ENCODE measurements at regions not wholly inside any gene's neighbourhood (a gene's known extent, or its start where the extent isn't known, plus 50 kb on each side); places are given as distances from the start of the nearest gene placed in this dataset.
"Not testable (repeated sequence)": the region's sequence is repeated elsewhere in the genome, so short reads cannot be mapped to it uniquely, and the experiment has no call there.

GRCh38 chr7:72266-73057, 119.9 kb upstream of the FAM20C start:
- H3K4me3 ChIP-seq (IDR thresholded peaks at IDR 0.05; ENCODE audit: insufficient read depth, low read depth, low read length); H3K9ac ChIP-seq; H3K4me1 ChIP-seq (ENCODE audit: low read depth, poor library complexity, severe bottlenecking); H2AFZ ChIP-seq (ENCODE audit: low read depth); H4K20me1 ChIP-seq (ENCODE audit: insufficient read depth); H3K36me3 ChIP-seq (ENCODE audit: insufficient read depth); H3K79me2 ChIP-seq (ENCODE audit: insufficient read depth, low read depth); H3K27ac ChIP-seq; H3K4me2 ChIP-seq: not testable (repeated sequence)
- H3K27me3 ChIP-seq (ENCODE audit: insufficient read depth, low read depth) = peaks cover 12% of the 10 kb centered on the region; the same call in 1 of the 2 replicates

GRCh38 chr7:73058-73331, 119.4 kb upstream of the FAM20C start:
- H3K27me3 ChIP-seq (ENCODE audit: insufficient read depth, low read depth) = peaks cover 11% of the 10 kb centered on the region; the same call in 1 of the 2 replicates
- not testable (repeated sequence) for H4K20me1 ChIP-seq (ENCODE audit: insufficient read depth); H3K27ac ChIP-seq; H3K4me1 ChIP-seq (ENCODE audit: low read depth, poor library complexity, severe bottlenecking); H3K9ac ChIP-seq; H3K36me3 ChIP-seq (ENCODE audit: insufficient read depth); H3K4me2 ChIP-seq; H2AFZ ChIP-seq (ENCODE audit: low read depth); H3K4me3 ChIP-seq (IDR thresholded peaks at IDR 0.05; ENCODE audit: insufficient read depth, low read depth, low read length); H3K79me2 ChIP-seq (ENCODE audit: insufficient read depth, low read depth)

GRCh38 chr7:74008-74540, 118.3 kb upstream of the FAM20C start:
- not testable (repeated sequence) for H4K20me1 ChIP-seq (ENCODE audit: insufficient read depth); H3K36me3 ChIP-seq (ENCODE audit: insufficient read depth); H3K27me3 ChIP-seq (ENCODE audit: insufficient read depth, low read depth); H3K79me2 ChIP-seq (ENCODE audit: insufficient read depth, low read depth); H3K9ac ChIP-seq; H2AFZ ChIP-seq (ENCODE audit: low read depth); H3K4me3 ChIP-seq (IDR thresholded peaks at IDR 0.05; ENCODE audit: insufficient read depth, low read depth, low read length); H3K27ac ChIP-seq; H3K4me2 ChIP-seq; H3K4me1 ChIP-seq (ENCODE audit: low read depth, poor library complexity, severe bottlenecking)

GRCh38 chr7:75511-75910, 116.9 kb upstream of the FAM20C start:
- not testable (repeated sequence) for H3K27me3 ChIP-seq (ENCODE audit: insufficient read depth, low read depth); H3K4me1 ChIP-seq (ENCODE audit: low read depth, poor library complexity, severe bottlenecking); H3K9ac ChIP-seq; H3K4me2 ChIP-seq; H4K20me1 ChIP-seq (ENCODE audit: insufficient read depth); H3K27ac ChIP-seq; H2AFZ ChIP-seq (ENCODE audit: low read depth); H3K4me3 ChIP-seq (IDR thresholded peaks at IDR 0.05; ENCODE audit: insufficient read depth, low read depth, low read length); H3K36me3 ChIP-seq (ENCODE audit: insufficient read depth); H3K79me2 ChIP-seq (ENCODE audit: insufficient read depth, low read depth)

- H3K36me3 ChIP-seq (ENCODE audit: insufficient read depth); H3K4me2 ChIP-seq; H3K4me1 ChIP-seq (ENCODE audit: low read depth, poor library complexity, severe bottlenecking); H3K9ac ChIP-seq; H2AFZ ChIP-seq (ENCODE audit: low read depth); H4K20me1 ChIP-seq (ENCODE audit: insufficient read depth); H3K4me3 ChIP-seq (IDR thresholded peaks at IDR 0.05; ENCODE audit: insufficient read depth, low read depth, low read length); H3K27me3 ChIP-seq (ENCODE audit: insufficient read depth, low read depth); H3K79me2 ChIP-seq (ENCODE audit: insufficient read depth, low read depth); H3K27ac ChIP-seq: not testable (repeated sequence)
Observed at GRCh38 chr7:76202-76601, 116.2 kb upstream of the FAM20C start.

- not testable (repeated sequence) for H3K79me2 ChIP-seq (ENCODE audit: insufficient read depth, low read depth); H2AFZ ChIP-seq (ENCODE audit: low read depth); H3K9ac ChIP-seq; H3K27ac ChIP-seq; H3K36me3 ChIP-seq (ENCODE audit: insufficient read depth); H3K4me1 ChIP-seq (ENCODE audit: low read depth, poor library complexity, severe bottlenecking); H4K20me1 ChIP-seq (ENCODE audit: insufficient read depth); H3K4me3 ChIP-seq (IDR thresholded peaks at IDR 0.05; ENCODE audit: insufficient read depth, low read depth, low read length); H3K4me2 ChIP-seq
- peaks cover 12% of the 10 kb centered on the region; the same call in 1 of the 2 replicates for H3K27me3 ChIP-seq (ENCODE audit: insufficient read depth, low read depth)
Observed at GRCh38 chr7:76829-77395, 115.5 kb upstream of the FAM20C start.

- H3K9ac ChIP-seq; H3K4me3 ChIP-seq (IDR thresholded peaks at IDR 0.05; ENCODE audit: insufficient read depth, low read depth, low read length); H2AFZ ChIP-seq (ENCODE audit: low read depth); H4K20me1 ChIP-seq (ENCODE audit: insufficient read depth); H3K4me2 ChIP-seq; H3K79me2 ChIP-seq (ENCODE audit: insufficient read depth, low read depth); H3K4me1 ChIP-seq (ENCODE audit: low read depth, poor library complexity, severe bottlenecking); H3K36me3 ChIP-seq (ENCODE audit: insufficient read depth); H3K27ac ChIP-seq: not testable (repeated sequence)
- peaks cover 15% of the 10 kb centered on the region; the same call in 1 of the 2 replicates for H3K27me3 ChIP-seq (ENCODE audit: insufficient read depth, low read depth)
Observed at GRCh38 chr7:78862-79261, 113.5 kb upstream of the FAM20C start.

GRCh38 chr7:79400-80055, 112.8 kb upstream of the FAM20C start:
- H3K4me3 ChIP-seq (IDR thresholded peaks at IDR 0.05; ENCODE audit: insufficient read depth, low read depth, low read length); H4K20me1 ChIP-seq (ENCODE audit: insufficient read depth); H3K4me1 ChIP-seq (ENCODE audit: low read depth, poor library complexity, severe bottlenecking); H3K79me2 ChIP-seq (ENCODE audit: insufficient read depth, low read depth); H3K9ac ChIP-seq; H3K27ac ChIP-seq; H3K4me2 ChIP-seq; H3K36me3 ChIP-seq (ENCODE audit: insufficient read depth); H2AFZ ChIP-seq (ENCODE audit: low read depth): not testable (repeated sequence)
- H3K27me3 ChIP-seq (ENCODE audit: insufficient read depth, low read depth) = peaks cover 16% of the 10 kb centered on the region; the same call in 1 of the 2 replicates

All from KMS-11 (cell line).